ENCODE measurements at regions not wholly inside any gene's neighbourhood (a gene's known extent, or its start where the extent isn't known, plus 50 kb on each side); places are given as distances from the start of the nearest gene placed in this dataset.

DNA sequence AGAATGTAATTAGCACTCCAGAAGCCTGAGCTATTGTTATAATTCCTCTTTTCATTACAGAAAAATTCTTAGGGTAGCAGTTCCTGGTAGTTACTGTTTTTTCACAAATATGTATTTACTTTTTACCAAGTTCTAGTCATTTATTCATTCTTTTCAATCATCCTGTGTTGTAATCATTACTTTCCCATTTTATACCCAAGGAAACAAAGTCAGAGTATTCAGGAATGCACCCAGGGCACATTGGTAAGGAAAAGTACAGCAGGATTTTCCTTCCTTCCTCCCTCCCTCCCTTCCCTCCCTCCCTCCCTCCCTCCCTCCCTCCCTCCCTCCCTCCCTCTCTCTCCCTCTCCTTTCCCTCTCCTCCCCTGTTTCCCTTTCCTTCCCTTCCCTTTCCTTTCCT lies 115.9 kb upstream of the RBFOX1 start:
- TF ChIP-seq POLR2AphosphoS5 (IDR thresholded peaks at IDR 0.05) (no peak), POLR2A (IDR thresholded peaks at IDR 0.05) (no peak)
- TF ChIP-seq, protein P1, sequence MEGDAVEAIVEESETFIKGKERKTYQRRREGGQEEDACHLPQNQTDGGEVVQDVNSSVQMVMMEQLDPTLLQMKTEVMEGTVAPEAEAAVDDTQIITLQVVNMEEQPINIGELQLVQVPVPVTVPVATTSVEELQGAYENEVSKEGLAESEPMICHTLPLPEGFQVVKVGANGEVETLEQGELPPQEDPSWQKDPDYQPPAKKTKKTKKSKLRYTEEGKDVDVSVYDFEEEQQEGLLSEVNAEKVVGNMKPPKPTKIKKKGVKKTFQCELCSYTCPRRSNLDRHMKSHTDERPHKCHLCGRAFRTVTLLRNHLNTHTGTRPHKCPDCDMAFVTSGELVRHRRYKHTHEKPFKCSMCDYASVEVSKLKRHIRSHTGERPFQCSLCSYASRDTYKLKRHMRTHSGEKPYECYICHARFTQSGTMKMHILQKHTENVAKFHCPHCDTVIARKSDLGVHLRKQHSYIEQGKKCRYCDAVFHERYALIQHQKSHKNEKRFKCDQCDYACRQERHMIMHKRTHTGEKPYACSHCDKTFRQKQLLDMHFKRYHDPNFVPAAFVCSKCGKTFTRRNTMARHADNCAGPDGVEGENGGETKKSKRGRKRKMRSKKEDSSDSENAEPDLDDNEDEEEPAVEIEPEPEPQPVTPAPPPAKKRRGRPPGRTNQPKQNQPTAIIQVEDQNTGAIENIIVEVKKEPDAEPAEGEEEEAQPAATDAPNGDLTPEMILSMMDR (IDR thresholded peaks at IDR 0.05 in 8 of 11, conservative IDR thresholded peaks at IDR 0.05 in 3 of 11) = no peak
